Astrocyte (in vitro differentiated cells and primary cell): ENCODE measurements at regions not wholly inside any gene's neighbourhood (a gene's known extent, or its start where the extent isn't known, plus 50 kb on each side); places are given as distances from the start of the nearest gene placed in this dataset.

Source experiments
- DNase-seq: peaks from one replicate; pipeline ENCODE4 v3.0.0-alpha.2; 2010; ENCODE audit warnings: low read depth
- FAIRE-seq: peaks from 2 replicates; lab custom pipeline; 2011; peaks lifted over from hg19 to GRCh38; lab: Jason Lieb, UNC
- H2AFZ ChIP-seq: 2 replicates; pipeline ENCODE4 v1.6.0; 2012; ENCODE audit warnings: low read depth, low read length, inconsistent platforms
- H3K27ac ChIP-seq: 2 replicates; pipeline ENCODE4 v1.5.1; 2011; ENCODE audit warnings: low read depth, low read length, inconsistent platforms
- H3K27me3 ChIP-seq: 2 replicates; pipeline ENCODE4 v1.6.0; 2011; ENCODE audit warnings: low read length, inconsistent platforms; ENCODE audit not compliant: insufficient read depth
- H3K36me3 ChIP-seq: 2 replicates; pipeline ENCODE4 v1.5.1; 2011; ENCODE audit warnings: low read length, inconsistent platforms; ENCODE audit not compliant: insufficient read depth
- H3K4me1 ChIP-seq: 2 replicates; pipeline ENCODE4 v1.5.1; 2011; ENCODE audit warnings: low read length, inconsistent platforms; ENCODE audit not compliant: insufficient read depth
- H3K4me2 ChIP-seq: 2 replicates; pipeline ENCODE4 v1.6.0; 2012; ENCODE audit warnings: low read length, inconsistent platforms
- H3K4me3 ChIP-seq: 2 replicates; pipeline ENCODE4 v1.5.1; 2011; ENCODE audit warnings: low read depth, mild to moderate bottlenecking, low read length, inconsistent platforms; ENCODE audit not compliant: insufficient read depth
- H3K79me2 ChIP-seq: 2 replicates; pipeline ENCODE4 v1.6.0; 2012; ENCODE audit warnings: mild to moderate bottlenecking, low read length, inconsistent platforms; ENCODE audit not compliant: insufficient read depth
- H3K9ac ChIP-seq: 2 replicates; pipeline ENCODE4 v1.6.0; 2012; ENCODE audit warnings: mild to moderate bottlenecking, low read length, inconsistent platforms
- H3K9me3 ChIP-seq: 2 replicates; pipeline ENCODE4 v1.5.1; 2012; ENCODE audit warnings: low read depth, mild to moderate bottlenecking, low read length, inconsistent platforms; ENCODE audit not compliant: insufficient read depth
- H4K20me1 ChIP-seq: 2 replicates; pipeline ENCODE4 v1.6.0; 2012; ENCODE audit warnings: low read length, inconsistent platforms; ENCODE audit not compliant: insufficient read depth
- H3K27ac Mint-ChIP-seq: one replicate; pipeline ENCODE4 v1.8.0; 2021; ENCODE audit warnings: mild to moderate bottlenecking, mixed read lengths; ENCODE audit not compliant: unreplicated experiment
- H3K27me3 Mint-ChIP-seq: one replicate; pipeline ENCODE4 v1.8.0; 2021; ENCODE audit warnings: low read depth, mixed read lengths; ENCODE audit not compliant: unreplicated experiment
- H3K36me3 Mint-ChIP-seq: one replicate; pipeline ENCODE4 v1.8.0; 2021; ENCODE audit warnings: low read depth, mixed read lengths; ENCODE audit not compliant: unreplicated experiment
- H3K4me1 Mint-ChIP-seq: one replicate; pipeline ENCODE4 v1.8.0; 2021; ENCODE audit warnings: low read depth, mixed read lengths; ENCODE audit not compliant: unreplicated experiment
- H3K4me3 Mint-ChIP-seq: one replicate; pipeline ENCODE4 v1.8.0; 2021; ENCODE audit warnings: mild to moderate bottlenecking, moderate library complexity, mixed read lengths; ENCODE audit not compliant: unreplicated experiment
- H3K9me3 Mint-ChIP-seq: one replicate; pipeline ENCODE4 v1.8.0; 2021; ENCODE audit warnings: mild to moderate bottlenecking, mixed read lengths; ENCODE audit not compliant: unreplicated experiment
- EZH2 ChIP-seq: IDR thresholded peaks from 2 replicates; pipeline ENCODE4 v1.6.1; 2012; ENCODE audit warnings: mild to moderate bottlenecking, low read length, inconsistent platforms; ENCODE audit not compliant: insufficient read depth
- TF ChIP-seq, protein P1 (sequence below): IDR thresholded peaks from 2 replicates; pipeline ENCODE4 v1.5.1; 2011; ENCODE audit warnings: low read depth, mild to moderate bottlenecking, inconsistent platforms, low read length, moderate library complexity; ENCODE audit not compliant: insufficient read depth

DNA sequence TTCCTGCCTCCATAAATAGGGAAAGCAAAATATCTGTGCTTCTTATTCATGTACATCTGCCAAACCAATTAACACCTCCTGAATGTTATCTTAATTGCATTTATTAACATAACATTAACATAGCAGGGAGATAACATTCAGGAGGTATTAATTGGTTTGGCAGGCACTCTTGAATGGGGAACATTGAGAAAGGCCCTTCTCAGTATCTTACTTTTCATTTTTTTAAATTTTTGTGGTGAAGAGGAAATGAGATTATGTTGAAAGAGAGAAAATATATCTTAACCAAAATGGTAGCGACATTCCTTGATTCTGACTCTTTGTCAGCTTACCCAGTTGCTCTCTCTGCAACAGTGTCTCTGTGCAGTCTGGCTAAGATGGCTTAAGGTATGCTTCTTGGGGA, 100.4 kb upstream of the TLE1 start:
- Histone ChIP-seq H3K9ac (no peak overlapping the region), H3K27me3 (no peaks in the 10 kb centered on the region), H3K4me2 (no peak overlapping the region), H3K4me3 (no peak overlapping the region), H3K79me2 (no peaks in the 10 kb centered on the region), H3K4me1 (peaks cover 16% of the 10 kb centered on the region), H3K27ac (no peak overlapping the region), H4K20me1 (no peaks in the 10 kb centered on the region), H2AFZ (no peak overlapping the region), H3K36me3 (no peaks in the 10 kb centered on the region), H3K9me3 (no peaks in the 10 kb centered on the region)
- FAIRE-seq (peak; percentile 67), DNase-seq (peak; percentile 76)
- no peaks in the 10 kb centered on the region for H3K36me3 Mint-ChIP-seq
- H3K4me1 Mint-ChIP-seq, result peaks cover 12% of the 10 kb centered on the region
- no peaks in the 10 kb centered on the region for H3K9me3 Mint-ChIP-seq
- no peak overlapping the region for H3K27ac Mint-ChIP-seq
- TF ChIP-seq, protein P1, sequence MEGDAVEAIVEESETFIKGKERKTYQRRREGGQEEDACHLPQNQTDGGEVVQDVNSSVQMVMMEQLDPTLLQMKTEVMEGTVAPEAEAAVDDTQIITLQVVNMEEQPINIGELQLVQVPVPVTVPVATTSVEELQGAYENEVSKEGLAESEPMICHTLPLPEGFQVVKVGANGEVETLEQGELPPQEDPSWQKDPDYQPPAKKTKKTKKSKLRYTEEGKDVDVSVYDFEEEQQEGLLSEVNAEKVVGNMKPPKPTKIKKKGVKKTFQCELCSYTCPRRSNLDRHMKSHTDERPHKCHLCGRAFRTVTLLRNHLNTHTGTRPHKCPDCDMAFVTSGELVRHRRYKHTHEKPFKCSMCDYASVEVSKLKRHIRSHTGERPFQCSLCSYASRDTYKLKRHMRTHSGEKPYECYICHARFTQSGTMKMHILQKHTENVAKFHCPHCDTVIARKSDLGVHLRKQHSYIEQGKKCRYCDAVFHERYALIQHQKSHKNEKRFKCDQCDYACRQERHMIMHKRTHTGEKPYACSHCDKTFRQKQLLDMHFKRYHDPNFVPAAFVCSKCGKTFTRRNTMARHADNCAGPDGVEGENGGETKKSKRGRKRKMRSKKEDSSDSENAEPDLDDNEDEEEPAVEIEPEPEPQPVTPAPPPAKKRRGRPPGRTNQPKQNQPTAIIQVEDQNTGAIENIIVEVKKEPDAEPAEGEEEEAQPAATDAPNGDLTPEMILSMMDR, result no peak
- TF ChIP-seq EZH2, result no peak
- no peak overlapping the region for H3K4me3 Mint-ChIP-seq
- H3K27me3 Mint-ChIP-seq, result peaks cover 5% of the 10 kb centered on the region

DNA sequence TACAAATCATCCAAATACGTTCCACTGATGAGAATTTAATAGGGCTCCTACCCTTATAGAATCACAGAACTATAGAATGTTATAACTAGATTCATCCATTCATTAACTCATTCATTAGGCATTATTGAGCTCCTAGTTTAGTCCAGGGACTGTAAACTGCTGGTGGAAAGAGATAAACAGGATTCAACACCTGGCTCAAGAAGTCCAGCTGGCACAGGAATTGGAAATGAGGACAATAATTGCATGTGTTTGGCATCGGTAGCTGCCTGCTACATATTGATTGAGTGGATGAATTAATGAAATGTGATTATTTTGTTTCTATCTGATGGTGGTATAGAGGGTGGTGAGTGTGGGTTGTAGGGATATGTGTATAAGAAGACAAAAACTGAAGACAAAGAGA, 100.8 kb upstream of the TLE1 start:
- Histone ChIP-seq H2AFZ (no peak overlapping the region), H3K36me3 (no peaks in the 10 kb centered on the region), H4K20me1 (no peaks in the 10 kb centered on the region), H3K4me3 (no peak overlapping the region), H3K4me2 (no peak overlapping the region), H3K4me1 (peaks cover 16% of the 10 kb centered on the region), H3K27me3 (no peaks in the 10 kb centered on the region), H3K79me2 (no peaks in the 10 kb centered on the region), H3K27ac (no peak overlapping the region), H3K9ac (no peak overlapping the region), H3K9me3 (no peaks in the 10 kb centered on the region)
- peaks cover 5% of the 10 kb centered on the region for H3K27me3 Mint-ChIP-seq
- no peak overlapping the region for H3K4me3 Mint-ChIP-seq
- no peak for FAIRE-seq
- no peak for DNase-seq
- no peak for TF ChIP-seq EZH2
- TF ChIP-seq, protein P1, result no peak
- H3K27ac Mint-ChIP-seq, result no peak overlapping the region
- no peaks in the 10 kb centered on the region for H3K9me3 Mint-ChIP-seq
- H3K4me1 Mint-ChIP-seq, result peaks cover 12% of the 10 kb centered on the region
- H3K36me3 Mint-ChIP-seq, result no peaks in the 10 kb centered on the region

DNA sequence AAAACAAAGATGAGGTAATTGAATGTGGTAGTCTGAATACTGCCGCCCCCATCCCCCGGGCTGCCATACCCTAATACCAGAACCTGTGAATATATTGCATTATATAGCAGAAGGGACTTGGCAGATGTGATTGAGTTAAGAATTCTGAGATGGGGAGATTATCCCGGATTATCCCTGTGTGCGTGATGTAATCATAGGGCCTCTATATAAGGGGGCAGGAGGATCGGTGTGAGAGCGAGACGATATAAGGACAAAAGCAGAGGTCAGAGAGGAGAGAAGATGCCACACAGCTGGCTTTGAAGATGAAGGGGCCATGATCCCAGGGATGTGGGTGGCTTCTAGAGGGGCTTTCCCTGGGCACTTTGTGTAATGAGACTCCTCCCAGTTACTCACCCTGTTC, 101.7 kb upstream of the TLE1 start:
- TF ChIP-seq, protein P1, result no peak
- no peak for TF ChIP-seq EZH2
- no peak for FAIRE-seq

More for the DNA sequence above, 101.7 kb upstream of the TLE1 start:
- Histone ChIP-seq H3K27ac (no peak overlapping the region), H2AFZ (no peak overlapping the region), H3K4me3 (no peak overlapping the region), H3K9ac (no peak overlapping the region), H3K4me1 (peaks cover 16% of the 10 kb centered on the region), H3K36me3 (no peaks in the 10 kb centered on the region), H3K27me3 (no peaks in the 10 kb centered on the region), H3K79me2 (no peaks in the 10 kb centered on the region), H3K9me3 (no peaks in the 10 kb centered on the region), H4K20me1 (no peaks in the 10 kb centered on the region), H3K4me2 (no peak overlapping the region)
- Mint-ChIP-seq H3K36me3 (no peaks in the 10 kb centered on the region), H3K9me3 (no peaks in the 10 kb centered on the region), H3K27ac (no peak overlapping the region), H3K27me3 (peaks cover 5% of the 10 kb centered on the region), H3K4me3 (no peak overlapping the region), H3K4me1 (peaks cover 12% of the 10 kb centered on the region)
- DNase-seq, result no peak
